HG02763 (cell line): ENCODE measurements at regions not wholly inside any gene's neighbourhood (a gene's known extent, or its start where the extent isn't known, plus 50 kb on each side); places are given as distances from the start of the nearest gene placed in this dataset.
A peak's percentile ranks its signal among the peaks of the same experiment; 100 is the strongest.

Source experiments
- ATAC-seq: cut with Tn5 transposase; IDR thresholded peaks from one replicate; pipeline ENCODE4 v1.9.1; 2021; ENCODE audit warnings: mild to moderate bottlenecking, moderate library complexity; ENCODE audit not compliant: unreplicated experiment

- ATAC-seq: no peak
These were observed 191.1 kb downstream of the MELK start for GRCh38 chr9:36763778-36764177.

- ATAC-seq: no peak
These were observed 191.8 kb downstream of the MELK start for GRCh38 chr9:36764364-36765076.

DNA sequence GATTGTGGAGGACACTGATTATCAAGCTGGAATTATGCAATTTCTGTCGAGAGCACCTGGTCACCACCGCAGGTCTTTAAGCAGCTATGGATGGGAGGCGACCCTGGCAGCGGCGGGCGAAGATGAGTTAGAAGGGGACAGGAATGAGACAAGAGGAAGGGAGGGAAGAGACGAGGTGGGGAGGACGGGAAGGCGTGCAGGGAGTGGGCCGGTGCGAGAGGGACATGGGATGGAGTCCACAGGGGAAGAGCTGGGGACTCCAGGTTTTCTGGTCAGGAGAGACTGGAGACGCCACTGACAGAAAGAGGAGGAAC, 192.3 kb downstream of the MELK start:
- ATAC-seq: no peak

DNA sequence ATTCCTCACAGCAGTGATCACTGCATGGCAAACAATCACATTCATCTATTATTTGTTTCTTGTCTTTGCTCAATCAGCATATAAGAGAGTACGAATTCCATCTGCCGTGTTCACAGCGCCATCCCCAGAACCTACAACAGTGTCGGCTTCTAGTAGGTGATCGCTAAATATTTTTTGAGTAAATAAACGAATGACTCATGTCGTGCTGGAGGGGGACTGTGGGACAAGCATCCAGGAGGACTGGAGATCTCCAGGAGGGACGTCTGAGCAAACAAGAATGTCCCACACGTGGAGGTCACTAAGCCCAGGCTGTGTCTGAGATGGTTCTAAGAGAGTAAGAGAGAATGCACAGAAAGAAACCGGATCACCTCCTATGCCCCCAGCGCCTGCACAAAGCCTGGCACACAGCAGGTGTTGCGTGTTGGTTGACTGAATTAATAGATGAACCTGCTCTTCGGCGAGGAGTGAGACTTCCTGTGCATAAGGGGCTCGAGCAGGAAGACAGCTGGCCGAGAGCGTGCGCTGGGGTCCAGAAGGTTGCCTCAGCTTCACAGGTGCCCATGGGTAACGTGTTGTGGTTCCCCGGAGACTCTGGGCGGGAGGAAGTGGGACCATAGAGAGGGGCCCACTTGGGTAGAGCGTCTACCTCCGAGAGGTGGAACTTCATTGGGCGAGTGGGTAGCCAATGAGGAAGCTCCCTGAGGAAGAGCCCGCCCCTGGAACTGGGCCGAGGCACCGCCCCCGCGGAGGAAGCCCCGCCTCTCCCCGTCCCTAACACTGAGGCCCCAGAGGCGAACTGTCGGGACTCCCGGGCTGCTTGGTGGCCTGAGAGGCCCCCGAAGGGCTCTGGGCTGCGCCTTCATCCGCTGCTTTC, 193.0 kb downstream of the MELK start:
- ATAC-seq: peak; percentile 91

DNA sequence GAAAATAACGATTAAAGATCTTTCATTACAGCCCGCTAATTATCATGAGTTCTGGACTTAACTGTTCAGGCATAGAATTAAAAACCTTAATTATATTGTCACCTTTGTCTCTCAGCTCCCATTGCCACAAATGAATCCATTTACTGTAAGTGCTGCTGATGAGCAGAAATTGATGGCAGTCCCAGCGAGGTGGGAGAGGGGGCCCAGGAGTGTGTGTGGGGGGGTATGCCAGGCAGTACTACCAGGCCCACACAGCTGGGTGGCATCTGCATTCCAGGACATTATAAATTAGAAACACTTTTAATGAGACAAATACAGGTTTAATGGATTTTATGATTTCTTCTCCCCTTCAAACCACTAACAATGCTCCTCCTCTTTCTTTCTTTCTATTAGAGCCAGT, 196.0 kb downstream of the MELK start:
- no peak for ATAC-seq

GRCh38 chr9:36770025-36770424, 197.3 kb downstream of the MELK start:
- ATAC-seq: no peak

GRCh38 chr9:36772449-36773403, 200.0 kb downstream of the MELK start:
- ATAC-seq: no peak

DNA sequence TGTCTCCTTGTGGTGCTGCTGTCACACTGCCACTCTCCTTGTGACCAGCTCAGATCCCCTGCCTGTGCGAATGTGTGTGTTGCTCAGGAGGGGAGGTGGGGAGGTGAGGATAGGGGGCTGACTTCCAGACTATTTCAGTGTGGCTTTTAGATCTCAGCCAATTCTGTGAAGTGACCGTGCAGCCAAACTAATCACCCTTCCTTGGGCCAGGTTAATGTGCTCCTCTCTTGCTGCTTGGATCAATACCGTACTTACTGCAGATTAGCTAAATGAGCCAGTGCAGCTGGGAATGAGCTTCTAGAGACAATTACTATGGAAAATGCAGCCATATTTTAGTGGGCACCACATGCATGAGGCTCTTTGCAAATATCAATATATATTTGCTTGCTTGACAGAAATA, 206.0 kb downstream of the MELK start:
- ATAC-seq: no peak

DNA sequence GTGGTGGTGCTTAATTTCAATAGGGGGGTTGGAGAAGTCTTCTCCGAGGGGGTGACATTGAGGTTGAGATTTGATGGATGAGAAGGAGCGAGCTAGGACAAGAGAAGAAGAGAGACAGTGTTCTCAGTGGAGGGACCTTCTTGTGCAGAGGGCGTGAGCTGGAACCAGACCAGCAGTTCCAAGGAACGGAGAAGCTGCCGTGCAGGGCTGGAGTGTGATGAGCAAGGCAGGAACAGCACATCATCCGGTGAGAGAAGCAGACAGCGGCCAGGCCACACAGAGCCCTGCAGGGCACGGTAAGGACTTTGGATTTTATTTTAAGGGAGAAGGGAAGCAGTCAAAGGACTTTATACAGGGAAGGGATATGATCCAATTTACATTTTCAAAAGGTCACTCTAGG, 206.9 kb downstream of the MELK start:
- ATAC-seq: no peak

DNA sequence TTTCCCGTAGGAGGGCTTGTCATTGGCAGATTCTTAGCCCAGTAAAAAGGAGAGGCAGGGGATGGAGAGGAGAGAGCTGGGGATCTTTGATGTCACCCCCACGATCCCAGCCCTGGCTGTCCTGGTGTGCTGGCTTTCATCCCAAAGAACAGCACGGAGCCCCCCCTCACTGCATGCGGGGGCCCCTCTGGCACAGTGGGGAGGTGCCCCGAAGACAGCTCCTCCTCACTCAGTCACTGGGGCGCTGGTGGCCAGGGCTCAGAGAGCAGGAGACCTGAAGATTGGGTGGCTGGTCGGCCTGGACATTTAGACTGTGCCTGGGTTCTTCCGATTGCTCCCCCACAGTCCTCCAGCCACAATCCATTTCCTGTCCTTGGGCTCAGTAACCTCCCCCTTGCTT, 207.5 kb downstream of the MELK start:
- no peak for ATAC-seq

- no peak for ATAC-seq
These were observed 208.8 kb downstream of the MELK start for GRCh38 chr9:36781533-36781932.
